ENCODE measurements at regions not wholly inside any gene's neighbourhood (a gene's known extent, or its start where the extent isn't known, plus 50 kb on each side); places are given as distances from the start of the nearest gene placed in this dataset.

GRCh38 chr3:72698154-72698917 lies 149.9 kb downstream of the SHQ1 start:
- DNase-seq (ENCODE audit: low spot score): no peak

GRCh38 chr3:72697717-72698116 lies 150.5 kb downstream of the SHQ1 start:
- DNase-seq (ENCODE audit: low spot score): no peak

- DNase-seq (ENCODE audit: low spot score): no peak
These were observed 151.4 kb downstream of the SHQ1 start for GRCh38 chr3:72696815-72697214.

- no peak for DNase-seq (ENCODE audit: low spot score)
These were observed 153.8 kb downstream of the SHQ1 start for GRCh38 chr3:72694398-72694797.

GRCh38 chr3:72692990-72693389 lies 155.3 kb downstream of the SHQ1 start:
- no peak for DNase-seq (ENCODE audit: low spot score)

DNA sequence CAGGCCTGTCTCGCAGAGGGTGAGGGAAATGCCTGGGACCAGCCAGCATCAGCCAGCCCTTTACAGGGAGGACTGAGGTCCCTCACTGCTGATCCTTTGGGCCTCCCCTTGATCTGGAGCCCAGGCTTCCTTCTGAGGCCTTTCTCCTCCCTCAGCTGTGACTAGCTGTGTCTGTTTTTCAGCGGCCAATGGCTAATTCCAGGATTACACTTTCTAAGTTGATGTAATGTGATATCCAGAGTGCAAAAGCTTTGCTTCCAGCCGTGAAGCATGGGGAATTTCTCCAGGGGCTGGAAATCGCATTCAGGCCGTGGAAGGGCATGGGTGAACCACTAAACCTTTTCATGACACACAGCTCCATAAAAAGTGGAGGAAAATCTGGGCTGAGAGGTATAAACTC lies 157.6 kb downstream of the SHQ1 start:
- no peak for DNase-seq (ENCODE audit: low spot score)

DNA sequence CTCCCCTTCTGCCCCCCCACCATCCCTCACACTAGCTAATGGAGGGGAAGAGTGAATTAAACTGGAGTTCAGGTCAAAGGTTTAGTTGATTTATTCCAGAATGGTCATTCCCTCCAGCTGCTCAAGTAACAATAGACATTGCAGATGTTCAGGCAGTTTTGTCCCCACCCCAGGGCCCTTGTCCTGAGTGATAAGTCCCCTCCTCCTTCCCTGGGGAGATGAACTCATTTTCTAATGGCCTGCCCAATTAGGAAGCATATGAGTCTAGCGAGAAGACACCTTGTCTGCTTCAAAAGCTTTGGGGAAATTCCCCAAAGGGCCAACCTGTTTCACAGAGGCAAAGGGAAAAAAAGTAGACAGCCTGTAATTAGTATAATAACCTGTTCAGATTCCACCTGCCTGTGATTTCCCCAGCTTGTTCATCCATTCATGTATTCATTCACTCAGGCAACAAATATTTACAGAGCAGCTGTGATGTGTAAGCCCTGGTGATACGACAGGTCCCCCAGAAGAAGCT lies 165.3 kb downstream of the SHQ1 start:
- no peak for DNase-seq (ENCODE audit: low spot score)

- DNase-seq (ENCODE audit: low spot score): no peak
These were observed 166.6 kb downstream of the SHQ1 start for GRCh38 chr3:72681598-72681997.

GRCh38 chr3:72680766-72681165 lies 167.5 kb downstream of the SHQ1 start:
- DNase-seq (ENCODE audit: low spot score): no peak

GRCh38 chr3:72679540-72680198 lies 168.6 kb downstream of the SHQ1 start:
- no peak for DNase-seq (ENCODE audit: low spot score)

GRCh38 chr3:72678867-72679266 lies 169.4 kb downstream of the SHQ1 start:
- no peak for DNase-seq (ENCODE audit: low spot score)

DNA sequence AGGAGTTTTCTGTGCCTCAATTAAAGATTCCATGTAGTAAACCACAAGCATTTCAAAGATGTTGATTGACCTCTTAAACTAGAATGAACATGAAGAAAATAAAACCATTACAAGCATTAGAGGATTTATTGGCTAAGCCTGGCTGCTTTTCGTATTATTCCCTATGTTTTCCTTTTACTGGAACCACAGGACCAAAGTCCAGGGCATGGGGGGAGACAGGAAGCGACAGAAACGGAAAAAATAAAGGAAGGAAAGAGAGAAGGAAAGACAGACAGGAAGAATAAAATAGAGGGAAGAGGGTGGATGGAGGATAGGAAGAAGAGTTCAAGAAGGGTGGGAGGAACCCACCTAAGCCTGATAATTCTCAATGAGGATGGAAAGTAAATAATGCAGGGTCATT lies 169.9 kb downstream of the SHQ1 start:
- DNase-seq (ENCODE audit: low spot score): no peak

- DNase-seq (ENCODE audit: low spot score): no peak
These were observed 173.0 kb downstream of the SHQ1 start for GRCh38 chr3:72675243-72675642.

- DNase-seq (ENCODE audit: low spot score): no peak
These were observed 175.1 kb downstream of the SHQ1 start for GRCh38 chr3:72673011-72673771.

DNA sequence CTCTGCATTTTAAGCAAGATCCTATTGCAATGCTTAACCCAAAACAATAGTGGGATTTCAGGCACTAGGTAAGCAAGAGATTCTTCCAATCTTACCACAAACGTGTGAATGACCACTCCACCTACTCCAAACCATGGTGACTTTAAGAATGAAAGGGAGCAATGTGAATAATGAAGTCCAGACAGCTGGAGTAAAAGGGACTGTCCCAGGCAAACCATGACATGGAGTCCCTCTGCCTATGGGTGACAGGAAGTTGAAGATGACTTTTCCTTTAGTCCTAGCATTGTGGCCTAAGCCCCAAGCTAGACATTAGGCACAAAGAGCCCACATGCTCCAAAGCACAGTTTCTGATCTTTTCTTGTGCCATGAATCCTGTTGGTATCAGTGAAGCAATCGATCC lies 179.0 kb downstream of the SHQ1 start:
- DNase-seq (ENCODE audit: low spot score): no peak

DNA sequence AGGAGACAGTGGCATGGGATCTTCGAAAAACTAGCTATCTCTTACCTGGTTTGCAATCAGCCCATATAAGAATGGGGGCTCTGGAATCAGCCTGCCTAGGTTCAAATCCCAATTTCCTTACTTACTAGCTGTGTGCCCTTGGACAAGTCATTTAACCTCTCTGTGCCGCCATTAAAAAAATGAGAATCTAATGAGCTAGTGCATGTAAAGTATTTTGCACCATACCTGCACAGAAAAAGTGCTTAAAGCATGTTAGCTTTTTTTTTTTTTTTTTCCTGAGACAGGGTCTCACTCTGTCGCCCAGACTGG lies 181.8 kb downstream of the SHQ1 start:
- DNase-seq (ENCODE audit: low spot score): no peak

- peak; percentile 30 for DNase-seq (ENCODE audit: low spot score)
These were observed 182.4 kb downstream of the SHQ1 start for GRCh38 chr3:72665701-72666446.

DNA sequence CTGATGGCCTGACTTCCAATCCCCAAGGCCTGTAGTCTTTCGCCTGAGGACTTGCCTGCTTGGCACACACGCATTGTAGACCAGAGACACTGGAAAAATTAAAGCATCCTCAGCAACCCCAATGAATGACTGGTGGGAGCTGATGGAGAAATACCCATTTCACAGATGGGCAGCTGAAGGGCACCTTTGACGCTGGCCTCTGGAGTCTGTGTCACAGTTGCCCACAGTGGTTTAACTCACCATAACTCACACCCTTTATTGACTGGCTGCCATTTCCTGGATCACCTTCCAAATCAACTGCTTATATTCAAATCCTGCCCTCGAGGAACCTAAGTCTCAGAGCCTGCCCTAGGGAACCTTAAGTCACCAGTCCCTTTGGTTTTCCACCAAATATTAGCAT lies 183.1 kb downstream of the SHQ1 start:
- no peak for DNase-seq (ENCODE audit: low spot score)

DNA sequence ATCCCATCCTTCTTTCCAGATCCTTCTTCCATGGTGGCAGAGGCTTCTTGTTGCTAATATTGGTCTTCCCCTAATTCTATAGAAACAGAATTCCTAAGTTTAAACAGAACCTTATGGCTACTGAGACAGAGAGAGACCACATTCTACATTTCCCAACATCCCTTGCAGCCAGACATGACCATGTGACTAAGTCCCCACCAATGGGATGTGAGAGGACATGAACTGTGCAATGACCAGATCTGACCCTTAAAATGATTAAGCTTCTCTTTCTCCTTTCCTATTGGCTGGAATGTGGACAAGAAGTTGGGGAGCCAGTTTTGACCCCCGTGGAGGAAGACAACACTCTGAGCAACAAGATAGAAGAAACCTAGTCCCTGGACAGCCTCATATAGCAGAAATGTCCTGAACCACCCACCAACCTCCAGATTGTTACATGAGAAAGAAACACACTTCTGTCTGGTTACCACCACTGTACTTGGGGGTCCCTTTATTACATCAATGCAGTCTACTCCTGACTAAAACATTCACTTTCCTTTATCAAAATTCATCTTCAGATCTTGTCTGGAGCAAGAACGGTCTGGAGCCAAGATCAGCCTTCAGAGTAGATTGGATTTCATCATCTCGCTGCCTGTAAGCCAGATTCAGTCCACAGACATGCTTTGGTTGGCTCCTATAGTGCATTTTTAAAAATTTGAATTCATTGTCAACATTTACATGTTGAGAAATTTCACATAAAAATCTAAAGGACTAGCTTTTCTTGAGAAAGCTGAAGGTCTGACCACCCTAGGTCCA lies 183.9 kb downstream of the SHQ1 start:
- DNase-seq (ENCODE audit: low spot score): no peak

- DNase-seq (ENCODE audit: low spot score): peak; percentile 2
These were observed 184.8 kb downstream of the SHQ1 start for GRCh38 chr3:72663429-72663828.

- no peak for DNase-seq (ENCODE audit: low spot score)
These were observed 187.2 kb downstream of the SHQ1 start for GRCh38 chr3:72661115-72661457.
